HG02840 (cell line): ENCODE measurements at regions not wholly inside any gene's neighbourhood (a gene's known extent, or its start where the extent isn't known, plus 50 kb on each side); places are given as distances from the start of the nearest gene placed in this dataset.

Experiments used
- ATAC-seq: cut with Tn5 transposase; IDR thresholded peaks from one replicate; pipeline ENCODE4 v1.9.1; 2021; ENCODE audit warnings: mild to moderate bottlenecking, moderate library complexity, moderate number of reproducible peaks; ENCODE audit not compliant: unreplicated experiment, low FRiP score

- ATAC-seq, result no peak
Measured at GRCh38 chr7:25494896-25495295, 266.6 kb upstream of the NPVF start.

- no peak for ATAC-seq
Measured at GRCh38 chr7:25495342-25496250, 267.3 kb upstream of the NPVF start.

- ATAC-seq, result no peak
Measured at GRCh38 chr7:25496476-25497368, 268.4 kb upstream of the NPVF start.

- no peak for ATAC-seq
Measured at GRCh38 chr7:25500393-25500921, 272.2 kb upstream of the NPVF start.

GRCh38 chr7:25503306-25503705 lies 275.0 kb upstream of the NPVF start:
- ATAC-seq, result no peak

GRCh38 chr7:25512061-25512687 lies 283.9 kb upstream of the NPVF start:
- ATAC-seq, result no peak

GRCh38 chr7:25515633-25516275 lies 287.5 kb upstream of the NPVF start:
- no peak for ATAC-seq

GRCh38 chr7:25517906-25518305 lies 289.6 kb upstream of the NPVF start:
- no peak for ATAC-seq

- no peak for ATAC-seq
Measured at GRCh38 chr7:25520017-25520416, 291.7 kb upstream of the NPVF start.

- ATAC-seq, result no peak
Measured at GRCh38 chr7:25520516-25520915, 292.2 kb upstream of the NPVF start.

- no peak for ATAC-seq
Measured at GRCh38 chr7:25521236-25521635, 292.9 kb upstream of the NPVF start.

GRCh38 chr7:25522727-25523126 lies 294.4 kb upstream of the NPVF start:
- no peak for ATAC-seq

GRCh38 chr7:25527665-25528170 lies 299.4 kb upstream of the NPVF start:
- no peak for ATAC-seq

GRCh38 chr7:25529320-25529719 lies 301.0 kb upstream of the NPVF start:
- ATAC-seq, result no peak

- ATAC-seq, result no peak
Measured at GRCh38 chr7:25536851-25537250, 308.6 kb upstream of the NPVF start.

- ATAC-seq, result no peak
Measured at GRCh38 chr7:25537662-25538375, 309.5 kb upstream of the NPVF start.

GRCh38 chr7:25541094-25541821 lies 313.0 kb upstream of the NPVF start:
- no peak for ATAC-seq

GRCh38 chr7:25541877-25542276 lies 313.6 kb upstream of the NPVF start:
- no peak for ATAC-seq

GRCh38 chr7:25543210-25543609 lies 314.9 kb upstream of the NPVF start:
- no peak for ATAC-seq
